ENCODE measurements at regions not wholly inside any gene's neighbourhood (a gene's known extent, or its start where the extent isn't known, plus 50 kb on each side); places are given as distances from the start of the nearest gene placed in this dataset.

DNA sequence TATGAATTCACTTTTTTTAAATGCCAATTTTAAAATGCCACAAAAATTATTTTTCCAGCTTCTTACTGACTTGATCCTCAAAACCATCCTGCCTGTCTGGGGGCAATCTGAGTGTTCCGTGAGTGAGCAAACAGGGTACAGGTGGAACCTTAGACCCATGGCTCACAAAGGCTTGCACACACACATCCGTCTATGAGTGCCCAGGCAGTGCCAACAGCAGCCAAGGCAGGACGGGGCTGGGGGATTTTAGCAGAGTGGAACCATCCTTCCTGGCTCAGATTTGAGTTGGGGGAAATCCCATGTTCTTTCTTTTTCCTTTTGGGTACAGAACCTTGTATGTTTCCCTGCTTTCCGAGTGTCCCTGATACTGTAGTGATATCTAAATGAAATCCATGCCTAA, 377.7 kb upstream of the MGMT start:
- TF ChIP-seq, protein P1, sequence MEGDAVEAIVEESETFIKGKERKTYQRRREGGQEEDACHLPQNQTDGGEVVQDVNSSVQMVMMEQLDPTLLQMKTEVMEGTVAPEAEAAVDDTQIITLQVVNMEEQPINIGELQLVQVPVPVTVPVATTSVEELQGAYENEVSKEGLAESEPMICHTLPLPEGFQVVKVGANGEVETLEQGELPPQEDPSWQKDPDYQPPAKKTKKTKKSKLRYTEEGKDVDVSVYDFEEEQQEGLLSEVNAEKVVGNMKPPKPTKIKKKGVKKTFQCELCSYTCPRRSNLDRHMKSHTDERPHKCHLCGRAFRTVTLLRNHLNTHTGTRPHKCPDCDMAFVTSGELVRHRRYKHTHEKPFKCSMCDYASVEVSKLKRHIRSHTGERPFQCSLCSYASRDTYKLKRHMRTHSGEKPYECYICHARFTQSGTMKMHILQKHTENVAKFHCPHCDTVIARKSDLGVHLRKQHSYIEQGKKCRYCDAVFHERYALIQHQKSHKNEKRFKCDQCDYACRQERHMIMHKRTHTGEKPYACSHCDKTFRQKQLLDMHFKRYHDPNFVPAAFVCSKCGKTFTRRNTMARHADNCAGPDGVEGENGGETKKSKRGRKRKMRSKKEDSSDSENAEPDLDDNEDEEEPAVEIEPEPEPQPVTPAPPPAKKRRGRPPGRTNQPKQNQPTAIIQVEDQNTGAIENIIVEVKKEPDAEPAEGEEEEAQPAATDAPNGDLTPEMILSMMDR (IDR thresholded peaks at IDR 0.05) = no peak
- TF ChIP-seq POLR2A (IDR thresholded peaks at IDR 0.05) = no peak
